ENCODE measurements at regions not wholly inside any gene's neighbourhood (a gene's known extent, or its start where the extent isn't known, plus 50 kb on each side); places are given as distances from the start of the nearest gene placed in this dataset.

GRCh38 chr21:39108291-39109162, 74.7 kb downstream of the PSMG1 start:
- Histone ChIP-seq H3K4me3 (replicated peaks; ENCODE audit: insufficient read depth, low read length) (no peak overlapping the region), H3K27me3 (ENCODE audit: insufficient read depth, poor library complexity, severe bottlenecking) (no peaks in the 10 kb centered on the region), H3K27ac (replicated peaks) (no peak overlapping the region)
- TF ChIP-seq SPI1 (IDR thresholded peaks at IDR 0.05; ENCODE audit: borderline replicate concordance, low read depth) = no peak
- TF ChIP-seq REST (IDR thresholded peaks at IDR 0.05; ENCODE audit: insufficient replicate concordance, low read depth) = no peak
- no peak for TF ChIP-seq GABPA (IDR thresholded peaks at IDR 0.05; ENCODE audit: low read depth)
- no peak for TF ChIP-seq CTCF (IDR thresholded peaks at IDR 0.05; ENCODE audit: insufficient read depth, low read length)
- TF ChIP-seq POLR2AphosphoS5 (IDR thresholded peaks at IDR 0.05; ENCODE audit: low read depth) = no peak
- no peak for DNase-seq (ENCODE audit: low read depth in 1 of 2, low spot score in 1 of 2)

DNA sequence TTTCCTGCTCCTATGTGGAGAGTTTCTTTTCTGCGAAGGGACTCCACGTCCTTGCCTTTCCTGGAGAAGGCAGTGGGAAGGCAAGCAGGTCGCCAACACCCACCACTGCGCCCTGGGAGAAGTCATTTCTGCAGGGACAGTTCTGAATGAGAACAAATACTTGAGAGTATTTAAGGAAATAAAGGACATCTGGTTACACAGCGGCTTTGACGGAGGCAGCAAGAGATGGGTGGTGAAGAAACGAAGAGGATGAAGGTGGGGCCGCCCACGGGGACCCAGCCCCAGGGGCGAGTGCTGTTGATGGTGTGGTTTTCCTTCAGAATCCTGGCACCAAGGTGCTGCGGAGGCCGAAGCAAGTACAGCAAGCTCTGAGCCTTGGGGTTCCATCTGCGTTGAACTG, 75.5 kb downstream of the PSMG1 start:
- Histone ChIP-seq H3K27me3 (ENCODE audit: insufficient read depth, poor library complexity, severe bottlenecking) (no peaks in the 10 kb centered on the region), H3K27ac (replicated peaks) (no peak overlapping the region), H3K4me3 (replicated peaks; ENCODE audit: insufficient read depth, low read length) (no peak overlapping the region)
- no peak for TF ChIP-seq CTCF (IDR thresholded peaks at IDR 0.05; ENCODE audit: insufficient read depth, low read length)
- TF ChIP-seq GABPA (IDR thresholded peaks at IDR 0.05; ENCODE audit: low read depth) = no peak
- TF ChIP-seq REST (IDR thresholded peaks at IDR 0.05; ENCODE audit: insufficient replicate concordance, low read depth) = no peak
- TF ChIP-seq SPI1 (IDR thresholded peaks at IDR 0.05; ENCODE audit: borderline replicate concordance, low read depth) = no peak
- no peak for TF ChIP-seq POLR2AphosphoS5 (IDR thresholded peaks at IDR 0.05; ENCODE audit: low read depth)
- DNase-seq (ENCODE audit: low read depth in 1 of 2, low spot score in 1 of 2) = no peak

DNA sequence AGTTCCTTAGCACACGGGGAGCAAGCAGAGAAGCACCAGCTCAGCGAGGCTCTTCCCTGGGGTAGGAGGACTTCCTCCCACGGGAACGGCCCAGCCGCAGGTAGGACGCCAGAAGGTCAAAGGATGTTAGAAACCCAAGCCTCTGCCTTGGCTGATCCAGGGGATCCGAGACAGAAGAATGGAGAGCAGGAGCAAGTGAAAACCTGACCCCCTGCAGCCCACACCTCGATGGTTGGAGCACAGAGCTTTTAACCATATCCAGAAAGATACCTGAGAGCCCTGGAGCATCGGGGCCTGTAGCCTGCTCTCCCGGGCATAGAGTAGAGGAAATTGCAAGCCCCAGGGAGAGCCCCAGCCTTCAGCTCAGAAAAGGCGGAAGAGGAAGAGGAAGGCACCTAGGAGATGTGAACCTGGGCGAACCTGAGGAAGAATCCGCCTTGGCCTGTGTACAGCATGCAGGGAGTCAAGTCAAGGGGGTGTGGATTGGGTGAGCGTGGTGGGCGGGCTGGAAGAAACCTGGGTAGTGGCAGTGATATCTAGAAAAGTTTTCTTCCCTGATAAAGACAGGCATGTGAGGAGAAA, 76.3 kb downstream of the PSMG1 start:
- no peak for DNase-seq (ENCODE audit: low read depth in 1 of 2, low spot score in 1 of 2)
- Histone ChIP-seq H3K27me3 (ENCODE audit: insufficient read depth, poor library complexity, severe bottlenecking) (no peaks in the 10 kb centered on the region), H3K4me3 (replicated peaks; ENCODE audit: insufficient read depth, low read length) (no peak overlapping the region), H3K27ac (replicated peaks) (no peak overlapping the region)
- TF ChIP-seq CTCF (IDR thresholded peaks at IDR 0.05; ENCODE audit: insufficient read depth, low read length) (no peak), SPI1 (IDR thresholded peaks at IDR 0.05; ENCODE audit: borderline replicate concordance, low read depth) (no peak), GABPA (IDR thresholded peaks at IDR 0.05; ENCODE audit: low read depth) (no peak), REST (IDR thresholded peaks at IDR 0.05; ENCODE audit: insufficient replicate concordance, low read depth) (no peak), POLR2AphosphoS5 (IDR thresholded peaks at IDR 0.05; ENCODE audit: low read depth) (no peak)

Measured in HL-60 (cell line).